ENCODE measurements at regions not wholly inside any gene's neighbourhood (a gene's known extent, or its start where the extent isn't known, plus 50 kb on each side); places are given as distances from the start of the nearest gene placed in this dataset.

- TF ChIP-seq TCF12 (IDR thresholded peaks at IDR 0.05; ENCODE audit: low read depth) (no peak), EP300 (IDR thresholded peaks at IDR 0.05; ENCODE audit: borderline replicate concordance) (no peak), YY1 (IDR thresholded peaks at IDR 0.05; ENCODE audit: low read depth) (no peak), USF1 (IDR thresholded peaks at IDR 0.05) (no peak), FOXM1 (IDR thresholded peaks at IDR 0.05; ENCODE audit: borderline replicate concordance, low read depth) (no peak), RAD21 (IDR thresholded peaks at IDR 0.05; ENCODE audit: low read depth) (no peak), CREB1 (IDR thresholded peaks at IDR 0.05; ENCODE audit: low read depth) (no peak), TAF1 (IDR thresholded peaks at IDR 0.05; ENCODE audit: low read depth) (no peak), EGR1 (IDR thresholded peaks at IDR 0.05) (no peak), ZBTB7A (IDR thresholded peaks at IDR 0.05; ENCODE audit: low read depth) (no peak), TEAD4 (IDR thresholded peaks at IDR 0.05) (no peak), CEBPB (IDR thresholded peaks at IDR 0.05) (no peak), NFIC (IDR thresholded peaks at IDR 0.05) (no peak)
- TF ChIP-seq, protein P1, sequence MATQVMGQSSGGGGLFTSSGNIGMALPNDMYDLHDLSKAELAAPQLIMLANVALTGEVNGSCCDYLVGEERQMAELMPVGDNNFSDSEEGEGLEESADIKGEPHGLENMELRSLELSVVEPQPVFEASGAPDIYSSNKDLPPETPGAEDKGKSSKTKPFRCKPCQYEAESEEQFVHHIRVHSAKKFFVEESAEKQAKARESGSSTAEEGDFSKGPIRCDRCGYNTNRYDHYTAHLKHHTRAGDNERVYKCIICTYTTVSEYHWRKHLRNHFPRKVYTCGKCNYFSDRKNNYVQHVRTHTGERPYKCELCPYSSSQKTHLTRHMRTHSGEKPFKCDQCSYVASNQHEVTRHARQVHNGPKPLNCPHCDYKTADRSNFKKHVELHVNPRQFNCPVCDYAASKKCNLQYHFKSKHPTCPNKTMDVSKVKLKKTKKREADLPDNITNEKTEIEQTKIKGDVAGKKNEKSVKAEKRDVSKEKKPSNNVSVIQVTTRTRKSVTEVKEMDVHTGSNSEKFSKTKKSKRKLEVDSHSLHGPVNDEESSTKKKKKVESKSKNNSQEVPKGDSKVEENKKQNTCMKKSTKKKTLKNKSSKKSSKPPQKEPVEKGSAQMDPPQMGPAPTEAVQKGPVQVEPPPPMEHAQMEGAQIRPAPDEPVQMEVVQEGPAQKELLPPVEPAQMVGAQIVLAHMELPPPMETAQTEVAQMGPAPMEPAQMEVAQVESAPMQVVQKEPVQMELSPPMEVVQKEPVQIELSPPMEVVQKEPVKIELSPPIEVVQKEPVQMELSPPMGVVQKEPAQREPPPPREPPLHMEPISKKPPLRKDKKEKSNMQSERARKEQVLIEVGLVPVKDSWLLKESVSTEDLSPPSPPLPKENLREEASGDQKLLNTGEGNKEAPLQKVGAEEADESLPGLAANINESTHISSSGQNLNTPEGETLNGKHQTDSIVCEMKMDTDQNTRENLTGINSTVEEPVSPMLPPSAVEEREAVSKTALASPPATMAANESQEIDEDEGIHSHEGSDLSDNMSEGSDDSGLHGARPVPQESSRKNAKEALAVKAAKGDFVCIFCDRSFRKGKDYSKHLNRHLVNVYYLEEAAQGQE (IDR thresholded peaks at IDR 0.05; ENCODE audit: low read depth), result no peak
- TF ChIP-seq, protein P2, sequence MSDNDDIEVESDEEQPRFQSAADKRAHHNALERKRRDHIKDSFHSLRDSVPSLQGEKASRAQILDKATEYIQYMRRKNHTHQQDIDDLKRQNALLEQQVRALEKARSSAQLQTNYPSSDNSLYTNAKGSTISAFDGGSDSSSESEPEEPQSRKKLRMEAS (IDR thresholded peaks at IDR 0.05), result no peak
Observed at GRCh38 chr20:52637201-52637600, 335.0 kb upstream of the TSHZ2 start.

DNA sequence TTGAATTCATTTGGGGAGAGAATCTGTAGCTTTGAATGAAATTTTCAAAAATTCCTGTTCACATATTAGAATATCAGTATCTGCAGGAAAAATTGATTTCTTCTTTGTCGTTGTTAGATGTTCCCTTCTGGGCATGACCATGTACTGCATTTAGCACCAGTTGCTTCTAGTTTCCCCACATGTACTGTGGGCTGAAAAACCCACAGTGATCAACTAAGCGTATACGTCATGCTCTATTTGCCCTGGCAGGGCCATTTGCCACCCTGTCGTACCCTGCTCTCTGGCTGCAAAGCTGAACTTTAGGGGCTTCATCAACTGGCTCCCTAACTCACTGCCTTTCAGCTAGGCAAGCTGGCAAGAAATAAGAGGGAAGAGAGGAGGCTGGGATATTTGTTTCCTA, 340.7 kb upstream of the TSHZ2 start:
- no peak for TF ChIP-seq CREB1 (IDR thresholded peaks at IDR 0.05; ENCODE audit: low read depth)
- no peak for TF ChIP-seq TEAD4 (IDR thresholded peaks at IDR 0.05)
- no peak for TF ChIP-seq EGR1 (IDR thresholded peaks at IDR 0.05)
- no peak for TF ChIP-seq EP300 (IDR thresholded peaks at IDR 0.05; ENCODE audit: borderline replicate concordance)
- TF ChIP-seq CEBPB (IDR thresholded peaks at IDR 0.05), result no peak
- TF ChIP-seq FOXM1 (IDR thresholded peaks at IDR 0.05; ENCODE audit: borderline replicate concordance, low read depth), result no peak
- no peak for TF ChIP-seq ZBTB7A (IDR thresholded peaks at IDR 0.05; ENCODE audit: low read depth)
- no peak for TF ChIP-seq TCF12 (IDR thresholded peaks at IDR 0.05; ENCODE audit: low read depth)
- TF ChIP-seq NFIC (IDR thresholded peaks at IDR 0.05), result no peak

GRCh38 chr20:52630138-52630537, 342.0 kb upstream of the TSHZ2 start:
- TF ChIP-seq, protein P1 (IDR thresholded peaks at IDR 0.05; ENCODE audit: low read depth), result no peak

DNA sequence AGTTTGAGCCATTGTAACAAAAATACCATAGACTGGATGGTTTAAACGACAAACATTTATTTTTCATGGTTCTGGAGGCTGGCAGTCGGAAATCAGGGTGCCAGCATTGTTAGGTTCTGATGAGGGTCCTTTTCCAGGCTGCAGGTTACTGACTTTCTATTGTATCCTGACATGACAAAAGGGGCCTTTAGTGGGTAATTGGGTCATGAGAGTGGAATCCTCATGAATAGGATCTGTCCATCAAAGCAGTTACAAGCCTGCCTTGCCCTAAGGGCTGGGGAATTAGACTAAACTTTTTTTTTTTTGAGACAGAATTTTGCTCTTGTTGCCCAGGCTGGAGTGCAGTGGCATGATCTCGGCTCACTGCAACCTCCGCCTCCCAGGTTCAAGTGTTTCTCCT, 347.9 kb upstream of the TSHZ2 start:
- TF ChIP-seq TCF12 (IDR thresholded peaks at IDR 0.05; ENCODE audit: low read depth) (no peak), CEBPB (IDR thresholded peaks at IDR 0.05) (no peak), EGR1 (IDR thresholded peaks at IDR 0.05) (no peak), EP300 (IDR thresholded peaks at IDR 0.05; ENCODE audit: borderline replicate concordance) (no peak), TEAD4 (IDR thresholded peaks at IDR 0.05) (no peak), YY1 (IDR thresholded peaks at IDR 0.05; ENCODE audit: low read depth) (no peak), ZBTB7A (IDR thresholded peaks at IDR 0.05; ENCODE audit: low read depth) (no peak), TAF1 (IDR thresholded peaks at IDR 0.05; ENCODE audit: low read depth) (no peak), RAD21 (IDR thresholded peaks at IDR 0.05; ENCODE audit: low read depth) (no peak), USF1 (IDR thresholded peaks at IDR 0.05) (no peak), CREB1 (IDR thresholded peaks at IDR 0.05; ENCODE audit: low read depth) (no peak), NFIC (IDR thresholded peaks at IDR 0.05) (no peak), FOXM1 (IDR thresholded peaks at IDR 0.05; ENCODE audit: borderline replicate concordance, low read depth) (no peak)
- TF ChIP-seq, protein P1 (IDR thresholded peaks at IDR 0.05; ENCODE audit: low read depth), result no peak
- TF ChIP-seq, protein P2 (IDR thresholded peaks at IDR 0.05), result no peak

DNA sequence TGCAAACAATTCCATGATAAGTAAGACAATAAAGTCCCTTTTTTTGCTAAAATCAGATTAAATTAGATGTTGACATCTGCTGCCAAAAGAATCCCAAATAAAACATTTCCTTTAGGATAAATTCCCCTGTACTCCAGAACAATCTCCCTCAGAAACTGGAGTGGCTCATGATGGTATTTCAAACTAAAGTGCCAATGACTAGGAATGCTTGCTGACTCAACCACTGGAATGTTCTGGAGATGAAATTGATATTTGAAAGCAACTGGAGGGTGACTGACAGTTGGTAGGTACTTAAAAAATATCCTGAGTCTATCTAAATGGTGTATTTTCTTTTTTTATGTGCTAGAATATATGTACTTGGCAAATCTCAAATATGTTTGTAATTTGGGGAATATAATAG, 350.1 kb upstream of the TSHZ2 start:
- no peak for TF ChIP-seq EGR1 (IDR thresholded peaks at IDR 0.05)
- no peak for TF ChIP-seq USF1 (IDR thresholded peaks at IDR 0.05)
- no peak for TF ChIP-seq RAD21 (IDR thresholded peaks at IDR 0.05; ENCODE audit: low read depth)
- TF ChIP-seq, protein P1 (IDR thresholded peaks at IDR 0.05; ENCODE audit: low read depth), result no peak
- TF ChIP-seq CREB1 (IDR thresholded peaks at IDR 0.05; ENCODE audit: low read depth), result no peak
